Right forelimb (tissue), 1 donor: ENCODE measurements at regions not wholly inside any gene's neighbourhood (a gene's known extent, or its start where the extent isn't known, plus 50 kb on each side); places are given as distances from the start of the nearest gene placed in this dataset.
"Not testable (repeated sequence)": the region's sequence is repeated elsewhere in the genome, so short reads cannot be mapped to it uniquely, and the experiment has no call there.

Source experiments
- DNase-seq: peaks from one replicate; pipeline ENCODE4 v3.0.0-alpha.2; 2018

DNA sequence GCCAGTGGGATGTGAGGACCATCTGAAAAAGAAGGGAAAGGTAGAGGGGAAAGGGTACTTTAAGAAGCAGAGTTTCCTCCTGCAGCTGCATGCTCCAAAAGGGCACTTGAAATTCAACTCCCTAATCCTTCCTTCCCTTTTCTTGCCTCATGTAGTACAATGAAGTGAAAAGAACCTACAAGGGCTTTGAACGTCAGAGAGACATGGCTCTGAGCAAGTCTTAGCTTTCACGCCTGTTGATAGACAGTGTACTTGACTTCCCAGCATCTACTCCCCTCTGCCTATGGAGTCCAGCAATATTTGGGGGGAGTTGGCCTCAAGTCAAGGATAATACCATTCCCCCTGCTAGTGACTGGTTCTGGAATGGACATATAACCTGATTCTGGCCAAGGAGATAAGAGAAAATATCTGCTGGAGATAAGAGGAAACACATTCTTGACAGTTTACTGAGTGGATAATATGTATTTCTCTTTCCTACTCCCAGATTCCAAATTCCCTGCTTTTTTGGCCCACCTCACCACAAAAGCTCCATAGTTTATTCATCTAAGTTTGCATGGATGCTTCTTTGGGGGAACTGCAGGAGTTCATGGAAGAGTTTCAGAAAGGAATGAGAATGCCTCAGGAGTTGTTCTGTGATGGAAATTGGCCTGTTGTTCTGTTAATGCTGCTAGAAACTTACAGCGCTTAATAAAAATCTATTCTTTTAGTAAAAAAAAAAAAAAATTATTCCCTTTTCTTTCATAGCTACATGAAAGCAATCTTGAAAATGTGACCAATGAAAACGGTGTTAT lies 193.0 kb upstream of the TPM1 start:
- no peak for DNase-seq

DNA sequence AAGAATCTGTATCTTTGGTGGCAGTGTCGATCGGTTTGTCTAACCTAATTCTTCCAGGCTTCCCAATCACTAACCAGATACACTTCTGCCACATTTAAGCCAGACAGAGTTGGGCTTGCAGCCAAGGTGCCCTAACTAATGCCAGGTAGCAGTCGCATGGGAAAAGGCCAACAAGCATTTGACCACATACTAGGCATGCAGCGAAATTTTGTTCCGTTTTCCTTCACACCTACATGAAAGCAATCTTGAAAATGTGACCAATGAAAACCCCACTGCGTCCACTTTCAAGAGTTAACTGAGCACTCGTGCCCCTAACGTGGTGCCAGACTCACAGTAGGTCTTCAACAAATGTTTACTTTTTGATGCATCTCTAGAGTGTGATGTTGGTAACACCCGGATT lies 192.2 kb upstream of the TPM1 start:
- DNase-seq = no peak

DNA sequence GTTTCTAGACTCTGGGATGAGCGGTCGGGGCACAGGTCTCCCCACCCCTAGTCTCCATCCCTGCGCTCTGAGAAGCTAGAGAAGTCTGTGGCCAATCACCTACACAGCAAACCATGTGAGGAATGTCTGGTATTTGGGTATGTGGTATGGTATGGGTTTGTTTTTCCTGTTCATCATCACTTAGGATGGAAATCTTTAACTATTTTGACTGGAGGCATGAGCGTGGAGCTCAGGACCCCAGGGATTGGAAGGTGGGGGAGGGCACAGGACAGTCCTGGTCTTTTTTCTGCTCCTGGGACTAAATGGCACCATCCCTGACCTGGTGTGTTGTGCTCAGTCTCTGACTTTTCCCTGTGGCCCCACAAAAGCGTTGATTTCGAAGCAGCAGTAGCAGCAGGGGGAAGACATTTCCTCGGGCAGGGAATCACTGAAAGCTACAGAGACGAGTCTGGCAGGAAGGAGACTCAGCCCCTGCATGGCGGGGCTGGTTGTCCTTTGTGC lies 191.7 kb upstream of the TPM1 start:
- no peak for DNase-seq

DNA sequence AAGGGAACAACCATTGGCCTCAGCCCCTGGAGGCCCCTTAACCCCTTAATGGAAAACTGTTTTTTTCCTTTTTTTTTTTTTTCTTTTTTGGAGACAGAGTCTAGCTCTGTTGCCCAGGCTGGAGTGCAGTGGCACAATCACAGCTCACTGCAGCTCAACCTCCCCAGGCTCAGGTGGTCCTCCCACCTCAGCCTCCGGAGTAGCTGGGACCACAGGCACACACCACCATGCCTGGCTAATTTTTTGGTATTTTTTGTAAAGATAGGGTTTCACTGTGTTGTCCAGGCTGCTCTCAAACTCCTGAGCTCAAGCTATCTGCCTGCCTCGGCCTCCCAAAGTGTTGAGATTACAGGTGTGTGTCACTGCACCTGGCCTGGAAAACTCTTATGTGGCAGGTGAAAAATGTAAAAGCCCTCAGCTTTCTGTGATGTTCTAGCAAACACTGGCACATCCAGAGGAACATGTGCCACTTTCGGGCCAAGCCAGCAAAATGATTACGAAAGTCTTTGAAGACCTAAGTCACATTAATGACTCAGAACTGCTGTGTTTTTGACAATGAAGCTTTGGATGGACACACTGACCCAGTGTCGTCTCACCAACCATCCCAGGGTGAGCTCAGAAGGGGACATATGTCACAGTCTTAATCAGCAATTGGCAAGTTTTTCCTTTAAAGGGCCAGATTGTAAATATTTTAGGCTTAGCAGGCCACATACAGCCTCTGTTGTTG lies 189.3 kb upstream of the TPM1 start:
- no peak for DNase-seq

DNA sequence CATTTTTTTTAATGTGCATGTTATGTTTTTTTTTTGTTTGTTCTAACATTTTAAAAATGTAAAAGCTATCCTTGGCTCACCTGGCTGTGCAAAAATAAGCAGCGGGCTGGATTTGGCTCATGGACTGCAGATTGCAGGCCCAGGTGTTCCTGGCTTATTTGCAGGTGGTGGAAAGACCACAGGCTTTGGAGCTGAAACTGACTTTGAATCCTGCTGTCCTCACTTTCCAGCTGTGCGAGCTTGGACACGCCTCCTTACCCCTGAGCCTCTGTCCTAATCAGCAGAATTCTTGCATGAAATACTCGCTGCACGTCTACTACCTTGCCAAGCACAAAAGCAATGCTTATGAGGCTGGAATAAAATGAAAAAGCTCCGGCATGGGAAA lies 188.7 kb upstream of the TPM1 start:
- DNase-seq = no peak

DNA sequence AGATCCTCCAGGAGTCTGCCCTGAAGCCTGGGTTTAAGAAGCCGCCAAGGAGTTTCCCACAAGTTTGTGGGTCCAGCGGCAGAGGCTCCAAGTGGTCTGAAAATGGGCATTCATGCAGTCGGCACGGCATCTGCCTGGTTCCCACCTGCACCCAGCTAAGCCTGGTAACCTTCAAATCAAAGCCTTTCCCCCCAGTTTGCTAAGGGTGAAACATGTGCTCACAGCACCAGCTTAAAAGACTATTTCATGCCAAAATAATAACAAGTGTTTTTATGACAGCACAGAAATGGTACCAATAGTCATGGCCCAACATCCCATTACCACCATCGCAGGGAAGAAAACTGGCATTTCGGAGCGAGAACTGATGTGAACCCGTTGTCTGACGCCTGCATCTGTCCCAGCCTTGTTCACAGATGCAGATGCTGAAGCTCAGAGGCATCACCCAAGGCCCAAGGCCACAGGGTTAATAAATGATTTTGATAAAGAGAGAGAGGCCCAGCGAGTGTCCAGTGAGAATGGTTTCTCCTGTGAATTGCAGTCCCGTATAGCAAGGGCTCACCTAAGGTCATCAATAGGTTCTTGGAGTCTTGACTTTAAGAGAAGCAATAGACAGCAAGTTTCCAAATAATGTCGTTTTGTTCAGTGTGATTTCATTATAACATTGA lies 188.0 kb upstream of the TPM1 start:
- no peak for DNase-seq

DNA sequence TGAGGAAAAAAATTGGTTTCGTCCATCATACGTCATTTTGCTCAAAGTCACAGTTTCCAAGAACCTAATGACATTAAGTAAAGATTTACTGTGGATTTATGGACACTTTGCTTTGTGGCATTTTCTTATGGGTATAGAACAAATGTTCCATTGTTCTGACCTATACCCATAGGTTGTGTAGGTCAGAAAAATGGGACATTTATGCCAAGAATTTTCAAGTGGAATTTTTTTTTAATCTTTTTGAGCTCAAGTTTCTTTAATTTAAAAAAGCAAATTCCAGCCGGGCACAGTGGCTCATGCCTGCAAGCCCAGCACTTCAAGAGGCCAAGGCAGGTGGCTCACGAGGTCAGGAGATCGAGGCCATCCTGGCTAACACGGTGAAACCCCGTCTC lies 187.5 kb upstream of the TPM1 start:
- DNase-seq = no peak

DNA sequence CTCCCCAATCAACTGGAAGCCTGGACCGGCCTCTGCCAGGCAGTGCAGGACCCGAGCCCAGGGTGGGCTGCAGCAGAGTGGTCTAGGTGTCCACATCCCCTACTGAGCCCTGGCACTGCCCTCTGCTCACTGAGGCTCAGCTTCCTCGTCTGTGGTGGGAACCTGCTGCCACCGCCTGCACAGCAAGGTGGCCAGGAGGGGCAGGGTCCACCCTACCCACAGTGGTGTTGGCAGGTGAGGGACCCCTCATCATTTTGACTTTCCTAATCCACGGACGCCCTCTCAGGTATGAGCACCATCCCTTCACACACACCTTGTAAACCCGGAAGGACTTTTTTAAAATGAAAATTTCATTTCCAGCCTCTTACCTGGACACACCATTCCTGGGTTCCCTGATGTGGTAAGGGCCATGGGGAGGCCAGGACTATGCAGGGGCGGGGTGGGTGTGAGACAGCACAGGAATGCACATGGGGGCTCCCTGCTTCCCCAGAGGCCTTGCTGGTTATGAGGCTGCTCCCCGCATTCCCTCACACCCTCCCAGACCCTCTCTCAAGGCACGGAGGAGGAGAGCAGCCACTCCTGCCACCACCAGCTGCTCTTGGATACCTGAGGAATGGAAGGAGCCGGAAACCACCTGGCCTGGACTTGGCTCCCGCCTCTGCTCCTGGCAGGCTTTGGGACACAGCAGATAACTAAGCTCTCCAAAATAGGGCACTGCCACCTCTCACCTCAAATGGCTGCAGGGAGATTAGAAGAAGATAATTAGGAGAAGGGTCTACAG lies 185.9 kb upstream of the TPM1 start:
- DNase-seq = no peak

DNA sequence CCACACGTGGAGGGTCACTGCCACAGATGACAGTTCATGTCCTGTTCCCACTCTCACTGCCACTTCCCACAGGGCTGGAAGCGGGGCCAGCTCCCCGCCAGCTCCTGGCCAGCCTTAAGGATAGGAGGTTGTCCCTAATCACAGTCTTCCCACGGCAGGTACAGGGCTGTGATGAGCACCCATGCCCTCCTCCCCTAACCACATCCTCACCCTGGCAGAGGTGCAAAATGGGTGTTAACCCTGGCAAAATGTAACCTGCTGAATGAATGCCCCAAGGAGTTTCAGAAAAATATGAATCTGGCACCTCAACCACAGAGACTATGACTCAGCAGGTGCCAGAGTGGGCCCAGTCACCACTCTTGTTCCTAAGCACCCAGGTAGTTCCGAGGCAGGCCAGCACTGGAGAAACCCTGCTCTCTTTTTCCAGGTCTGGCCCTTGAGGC lies 185.1 kb upstream of the TPM1 start:
- DNase-seq = no peak

DNA sequence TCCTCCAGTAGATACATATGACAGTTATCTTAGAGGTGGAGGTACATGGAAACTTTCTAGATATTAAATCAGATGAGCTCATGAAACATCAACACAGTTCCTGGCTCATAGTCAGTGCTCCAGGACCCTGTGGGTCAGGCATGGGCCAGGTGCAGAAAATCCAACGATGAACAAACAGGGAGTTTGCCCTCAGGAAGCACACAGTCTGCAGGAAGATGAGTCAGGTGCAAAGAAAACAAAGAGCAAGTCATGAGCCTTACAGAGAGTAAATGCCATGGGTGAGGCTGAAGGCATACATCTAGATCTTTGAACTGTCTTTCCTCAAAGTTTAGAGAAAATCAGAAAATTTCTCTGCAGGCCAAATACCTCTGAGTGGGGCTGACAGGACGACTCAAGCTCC lies 184.2 kb upstream of the TPM1 start:
- no peak for DNase-seq

DNA sequence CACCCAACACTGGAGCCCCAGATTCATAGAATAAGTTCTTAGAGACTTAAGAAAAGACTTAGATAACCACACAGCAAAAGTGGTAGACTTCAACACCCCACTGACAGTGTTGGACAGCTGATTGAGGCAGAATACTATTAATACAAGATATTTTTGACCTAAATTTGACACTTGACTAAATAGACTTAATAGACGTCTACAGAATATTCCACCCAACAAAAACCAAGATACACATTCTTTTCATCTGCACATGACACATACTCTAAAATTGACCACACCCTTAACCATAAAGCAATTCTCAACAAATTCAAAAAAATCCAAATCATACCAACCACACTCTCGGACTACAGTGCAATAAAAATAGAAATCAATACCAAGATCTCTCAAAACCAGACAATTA lies 179.8 kb upstream of the TPM1 start:
- no peak for DNase-seq

DNA sequence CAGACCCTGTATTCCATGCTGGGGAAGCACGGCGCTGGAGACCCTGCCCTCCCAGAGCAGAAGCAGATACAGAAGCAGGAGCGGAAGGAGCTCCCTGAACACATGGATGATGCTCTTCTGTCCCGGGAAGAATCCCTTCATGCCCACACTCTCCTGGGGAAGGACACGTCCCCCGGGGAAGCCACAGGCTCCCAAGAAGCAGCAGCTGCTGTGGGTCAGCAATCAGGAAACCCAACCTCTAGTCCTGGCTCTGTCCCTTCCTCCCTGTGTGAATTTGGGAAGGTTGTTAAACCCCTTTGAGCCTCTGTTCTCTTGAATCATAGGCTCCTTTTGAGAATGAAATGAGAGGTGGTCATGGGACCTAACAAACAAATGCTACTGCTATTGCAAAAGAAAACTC lies 176.2 kb upstream of the TPM1 start:
- DNase-seq = no peak

DNA sequence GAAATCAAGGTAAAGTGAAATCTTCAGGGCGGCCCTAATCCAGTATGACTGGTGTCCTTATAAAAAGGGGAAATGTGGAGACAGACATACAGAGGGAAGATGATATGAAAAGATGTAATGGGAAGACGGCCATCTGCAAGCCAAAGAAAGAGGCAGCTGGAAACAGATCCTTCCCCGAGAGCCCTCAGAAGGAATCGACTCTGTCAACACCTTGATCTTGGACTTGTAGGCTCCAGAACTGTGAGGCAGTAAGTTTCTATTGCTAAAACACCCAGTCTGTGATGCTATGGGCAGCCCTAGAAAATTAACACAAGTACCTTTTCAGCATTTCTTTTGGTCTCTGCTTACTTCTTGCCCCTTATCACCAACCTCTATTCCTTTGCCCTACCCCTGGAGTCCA lies 174.7 kb upstream of the TPM1 start:
- no peak for DNase-seq

DNA sequence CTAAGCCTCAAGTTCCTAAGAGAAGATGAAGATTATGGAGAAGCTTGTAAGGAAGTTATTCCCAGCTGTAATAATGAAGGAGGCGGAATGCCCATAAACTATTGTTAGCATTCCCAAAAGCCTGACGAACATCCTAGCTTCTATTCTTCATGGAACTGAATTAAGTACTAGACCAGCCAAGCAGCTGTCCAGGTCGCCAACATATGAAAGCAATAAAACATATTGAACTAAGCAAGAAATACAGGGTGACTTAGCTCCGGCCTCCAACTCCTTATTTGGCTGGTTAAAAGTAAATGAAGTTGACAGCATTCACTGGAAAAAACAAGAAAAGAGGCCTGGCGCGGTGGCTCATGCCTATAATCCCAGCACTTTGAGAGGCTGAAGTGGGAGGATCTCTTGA lies 174.0 kb upstream of the TPM1 start:
- DNase-seq = no peak

DNA sequence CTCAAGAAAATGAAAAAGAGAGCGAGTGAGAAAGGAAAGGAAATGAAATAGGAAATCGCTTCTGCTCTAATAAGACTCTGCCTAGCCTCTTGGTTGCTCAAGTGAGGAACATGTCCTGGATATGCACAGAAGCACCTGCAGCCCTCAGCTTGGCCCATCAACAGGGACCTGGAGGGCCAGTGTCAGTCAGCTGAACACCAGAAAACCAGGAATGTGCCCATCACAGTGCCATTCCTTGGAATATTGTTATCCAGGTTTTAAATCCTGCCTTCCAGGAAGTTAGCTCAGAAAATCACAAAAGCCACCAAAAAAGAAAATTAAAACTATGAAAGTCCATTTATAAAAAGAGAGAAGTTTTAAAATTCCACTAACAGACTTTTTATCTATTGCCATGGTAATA lies 173.4 kb upstream of the TPM1 start:
- DNase-seq = no peak

DNA sequence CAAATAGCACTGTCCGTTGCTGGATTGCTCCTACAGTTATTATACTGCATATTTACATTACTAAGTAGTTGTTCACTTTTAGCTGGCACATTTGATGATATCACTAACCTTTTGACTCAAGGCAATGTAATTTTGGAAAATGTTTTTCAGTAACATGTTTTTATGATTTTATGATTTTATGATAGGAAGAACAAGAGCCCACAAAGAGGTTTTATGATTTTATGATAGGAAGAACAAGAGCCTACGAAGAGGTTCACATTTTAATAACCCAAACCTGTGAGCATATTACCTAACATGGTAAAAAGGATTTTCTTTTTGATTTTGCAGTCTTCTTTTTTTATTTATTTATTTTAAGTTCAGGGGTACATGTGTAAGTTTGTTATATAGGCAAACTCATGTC lies 172.3 kb upstream of the TPM1 start:
- no peak for DNase-seq

DNA sequence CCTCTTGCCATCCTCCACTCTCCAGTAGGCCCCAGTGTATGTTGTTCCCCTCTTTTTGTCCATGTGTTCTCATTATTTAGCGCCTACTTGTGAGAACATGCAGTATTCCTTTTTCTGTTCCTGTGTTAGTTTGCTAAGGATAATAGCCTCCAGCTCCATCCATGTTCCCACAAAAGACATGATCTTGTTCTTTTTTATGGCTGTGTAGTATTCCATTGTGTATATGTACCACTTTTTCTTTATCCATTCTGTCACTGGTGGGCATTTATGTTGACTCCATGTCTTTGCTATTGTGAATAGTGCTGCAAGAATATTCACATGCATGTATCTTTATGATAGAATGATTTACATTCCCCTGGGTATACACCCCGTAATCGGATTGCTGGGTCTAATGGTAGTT lies 171.8 kb upstream of the TPM1 start:
- not testable (repeated sequence) for DNase-seq

DNA sequence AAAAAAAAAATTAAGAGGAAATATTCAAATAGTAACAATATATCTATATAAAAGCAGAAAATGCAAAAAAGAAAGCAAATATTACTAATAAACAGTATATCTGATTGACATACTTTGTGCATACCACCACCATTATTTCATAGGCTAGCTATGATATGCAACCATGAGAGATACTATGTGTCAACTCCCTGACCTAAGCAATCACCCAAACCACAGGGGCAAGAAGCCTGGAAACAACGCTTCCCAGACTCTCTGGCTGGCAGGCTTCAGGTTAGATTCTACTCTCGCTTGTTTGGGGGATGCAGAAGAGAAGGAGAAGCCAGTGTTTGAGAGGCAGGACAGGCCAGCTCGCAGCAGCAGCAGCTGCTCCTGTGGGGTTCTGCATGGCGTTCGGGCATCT lies 169.3 kb upstream of the TPM1 start:
- DNase-seq = no peak

DNA sequence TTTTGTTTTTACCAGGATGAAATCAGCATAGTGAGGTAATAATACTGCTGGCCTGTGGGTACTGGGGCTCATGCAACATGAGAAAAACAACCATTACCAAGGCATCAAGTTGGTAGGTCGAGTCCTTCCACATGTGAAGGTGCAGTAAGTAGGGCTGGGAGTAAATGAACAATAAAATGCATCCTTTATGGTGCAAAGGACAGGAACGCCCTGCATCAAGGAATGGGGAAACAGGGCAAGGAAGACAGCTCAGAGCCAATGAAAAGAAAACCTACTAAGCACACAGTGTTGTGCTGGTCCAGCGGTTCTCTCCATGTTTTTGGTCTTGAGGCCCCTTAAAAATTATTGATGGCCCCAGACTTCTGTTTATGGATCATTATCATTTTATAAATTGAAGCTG lies 168.5 kb upstream of the TPM1 start:
- no peak for DNase-seq

DNA sequence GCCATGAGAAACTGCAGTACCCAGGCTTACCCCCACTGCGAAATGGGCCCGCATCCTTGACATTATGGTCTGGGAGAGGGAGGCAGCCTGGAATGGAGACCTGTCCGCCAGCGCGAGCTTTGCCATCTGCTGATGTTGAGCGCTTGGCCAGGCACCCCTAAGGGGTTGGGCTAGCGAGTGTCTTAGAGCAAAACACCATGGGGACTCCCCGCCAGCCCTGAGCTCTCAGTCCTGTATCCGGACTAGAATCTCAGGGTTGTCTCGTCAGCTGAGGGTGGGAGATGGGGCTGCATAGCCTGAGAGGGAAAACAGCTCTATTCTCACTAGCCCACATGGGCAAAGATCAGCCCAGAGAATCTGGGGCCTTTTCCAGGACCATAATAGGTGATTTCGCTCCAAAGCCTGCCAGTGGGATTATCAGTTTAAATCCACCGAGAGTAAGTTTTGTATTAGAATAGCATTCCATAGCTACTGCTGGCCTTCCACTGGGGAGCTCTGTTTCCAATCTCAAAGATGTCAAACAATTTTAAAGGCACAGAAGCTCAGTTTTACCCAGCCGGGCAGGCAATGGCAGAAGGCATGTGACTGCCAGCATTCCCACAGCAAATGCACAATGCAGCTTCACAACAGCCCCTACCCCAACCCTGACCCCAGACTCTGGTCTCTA lies 167.5 kb upstream of the TPM1 start:
- no peak for DNase-seq

DNA sequence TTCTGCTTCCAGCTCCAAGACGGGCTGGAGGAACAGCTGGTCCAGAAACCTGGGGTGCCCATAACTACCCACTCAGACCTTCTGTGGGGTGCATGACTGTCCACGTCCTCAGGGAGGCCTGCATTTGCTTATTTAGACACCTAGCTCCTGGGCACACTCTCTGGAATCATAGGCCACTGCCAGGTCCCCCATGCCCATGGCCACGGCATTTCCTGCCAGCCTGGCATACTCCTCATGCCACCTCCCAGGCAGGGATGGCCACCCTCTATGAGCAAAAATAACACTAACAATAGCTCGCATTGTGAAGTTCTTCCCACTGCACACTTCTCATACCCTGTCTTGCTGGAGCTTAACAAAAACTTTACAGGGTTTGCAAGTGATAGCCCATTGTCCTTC lies 166.9 kb upstream of the TPM1 start:
- no peak for DNase-seq

DNA sequence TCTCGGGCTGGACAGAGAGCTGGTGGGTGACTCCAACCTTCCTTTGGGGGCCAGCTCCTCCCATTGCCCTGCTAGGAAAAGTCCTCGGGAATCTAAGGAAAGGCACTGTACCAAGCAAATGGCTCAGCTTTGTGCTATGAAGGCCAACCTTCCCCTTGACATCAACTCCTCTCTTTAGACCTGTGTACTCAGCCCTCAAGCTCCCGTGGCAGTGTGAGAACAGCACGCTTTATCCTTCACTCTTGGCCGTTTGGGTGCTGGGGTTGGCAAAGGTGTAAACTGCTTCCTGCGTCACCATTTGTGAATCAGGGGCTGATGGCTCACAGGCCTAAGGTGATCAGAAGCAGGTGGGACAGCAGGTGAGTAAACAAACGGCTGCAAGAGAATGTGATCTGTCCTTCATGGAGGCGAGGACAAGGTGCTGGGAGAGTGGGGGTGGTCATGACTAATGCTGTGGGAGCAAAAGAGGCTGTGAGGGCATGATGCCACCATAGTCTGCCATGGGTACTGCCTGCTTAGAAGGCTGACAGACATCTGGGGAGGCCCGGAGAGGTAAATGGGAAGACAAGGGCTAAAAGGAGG lies 165.2 kb upstream of the TPM1 start:
- DNase-seq = no peak
